Muscle of leg (tissue), 3 donors: ENCODE measurements at regions not wholly inside any gene's neighbourhood (a gene's known extent, or its start where the extent isn't known, plus 50 kb on each side); places are given as distances from the start of the nearest gene placed in this dataset.
"Not testable (repeated sequence)": the region's sequence is repeated elsewhere in the genome, so short reads cannot be mapped to it uniquely, and the experiment has no call there.

Experiments
- DNase-seq: peaks from one replicate; pipeline ENCODE4 v3.0.0; 2013
- H3K27ac ChIP-seq: one replicate; pipeline ENCODE4 v1.5.1; 2013; ENCODE audit warnings: mild to moderate bottlenecking, low read length, control low read depth
- H3K27me3 ChIP-seq: one replicate; pipeline ENCODE4 v1.6.1; 2013; ENCODE audit warnings: low read length; ENCODE audit not compliant: control insufficient read depth, insufficient read depth
- H3K36me3 ChIP-seq: one replicate; pipeline ENCODE4 v1.6.1; 2013; ENCODE audit warnings: low read length; ENCODE audit not compliant: control insufficient read depth, insufficient read depth
- H3K4me1 ChIP-seq: one replicate; pipeline ENCODE4 v1.6.1; 2013; ENCODE audit warnings: low read length; ENCODE audit not compliant: control insufficient read depth, insufficient read depth
- H3K4me3 ChIP-seq: one replicate; pipeline ENCODE4 v1.5.1; 2013; ENCODE audit warnings: low read length, control low read depth
- H3K9me3 ChIP-seq: replicated peaks from 2 replicates; pipeline ENCODE4 v1.6.1; 2013; ENCODE audit warnings: low read depth, low read length; ENCODE audit not compliant: control insufficient read depth
- WGBS: methylation state at CpG from one replicate; pipeline ENCODE4 v1.1.5; 2013; ENCODE audit warnings: missing lambda C conversion rate; ENCODE audit not compliant: insufficient coverage; 5-methylcytosine and 5-hydroxymethylcytosine counted together

DNA sequence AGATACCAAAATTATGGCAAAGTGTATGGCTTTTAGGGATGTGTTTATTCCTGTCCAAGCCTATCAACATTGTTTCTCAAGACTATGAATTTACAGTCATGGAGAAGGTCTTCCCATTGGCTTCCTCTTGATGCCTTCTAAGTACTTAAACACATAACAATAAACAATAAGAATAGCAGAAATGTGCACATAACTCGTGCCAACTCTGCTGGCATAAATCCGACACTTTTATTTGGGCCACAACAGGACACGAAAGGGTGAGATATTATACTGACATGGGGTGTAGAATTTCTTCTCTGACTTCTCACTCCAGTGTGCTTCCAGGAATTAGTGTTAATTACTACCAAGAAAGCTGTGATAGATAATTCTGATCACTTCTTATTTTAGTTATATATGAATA is 695.9 kb upstream of the SLC35B3 start:
- Histone ChIP-seq H3K27me3 (no peaks in the 10 kb centered on the region), H3K4me3 (no peak overlapping the region), H3K27ac (no peak overlapping the region), H3K4me1 (no peaks in the 10 kb centered on the region), H3K9me3 (no peaks in the 10 kb centered on the region), H3K36me3 (no peaks in the 10 kb centered on the region)
- no CpG with 5 or more reads among the region's 3 CpGs for WGBS
- no peak for DNase-seq

DNA sequence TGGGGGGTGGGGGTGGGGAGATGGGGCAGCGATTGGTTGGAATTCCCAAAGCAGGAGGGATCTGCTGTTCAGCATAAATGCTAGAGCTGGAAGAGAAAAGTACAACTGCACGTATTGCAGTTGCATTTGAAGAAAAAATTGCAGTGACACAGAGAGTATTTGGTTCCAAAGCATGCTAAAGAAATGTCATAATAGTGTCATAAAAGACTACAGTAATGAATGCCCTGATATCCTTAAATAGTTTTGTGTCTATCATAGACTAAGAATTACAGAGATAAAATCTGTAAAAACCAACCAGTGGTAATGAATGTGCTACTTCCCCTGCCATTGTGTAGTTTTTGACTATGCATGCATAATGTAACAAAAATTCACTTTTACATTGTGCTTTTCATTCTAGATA is 693.6 kb upstream of the SLC35B3 start:
- Histone ChIP-seq H3K4me3 (no peak overlapping the region), H3K27ac (no peak overlapping the region), H3K27me3 (no peaks in the 10 kb centered on the region), H3K4me1 (no peaks in the 10 kb centered on the region), H3K36me3 (no peaks in the 10 kb centered on the region), H3K9me3 (no peaks in the 10 kb centered on the region)
- 44% methylated on average over 1 of the region's 2 CpGs for WGBS
- DNase-seq, result no peak

DNA sequence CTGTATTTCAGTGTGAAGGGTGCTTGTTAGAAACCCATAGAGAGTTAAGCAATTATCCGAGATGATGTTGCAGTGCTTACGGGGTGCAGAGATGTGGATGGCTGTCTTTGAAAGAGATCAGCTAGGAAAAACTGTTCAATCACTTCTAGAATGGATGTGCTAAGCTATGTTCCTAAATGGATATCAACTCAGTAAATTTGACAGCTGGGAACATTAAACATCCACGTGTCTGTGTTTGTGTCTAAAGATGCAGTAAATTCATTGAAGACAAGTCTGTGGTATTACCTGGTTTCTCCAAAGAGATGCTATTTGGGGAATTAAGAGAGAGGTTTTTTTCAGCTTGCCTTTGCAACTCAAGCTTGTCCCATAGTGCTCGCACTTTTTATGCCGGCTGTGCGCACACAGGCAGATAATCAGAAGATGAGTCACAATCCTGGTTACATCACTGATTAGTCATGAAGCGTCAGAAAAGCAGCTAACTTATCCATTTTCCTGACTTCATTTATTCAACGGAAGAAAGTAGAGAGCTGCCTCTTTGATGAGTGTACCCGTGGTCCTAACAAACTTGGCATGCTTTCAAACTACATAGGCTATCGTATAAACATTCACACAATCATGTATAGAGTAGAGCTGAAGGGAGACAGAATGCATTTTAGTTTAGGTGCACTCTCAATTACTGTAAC is 691.7 kb upstream of the SLC35B3 start:
- DNase-seq, result no peak
- Histone ChIP-seq H3K27ac (no peak overlapping the region), H3K4me3 (no peak overlapping the region), H3K4me1 (no peaks in the 10 kb centered on the region), H3K9me3 (no peaks in the 10 kb centered on the region), H3K27me3 (no peaks in the 10 kb centered on the region), H3K36me3 (no peaks in the 10 kb centered on the region)
- WGBS, result 75% methylated on average over 3 of the region's 10 CpGs

DNA sequence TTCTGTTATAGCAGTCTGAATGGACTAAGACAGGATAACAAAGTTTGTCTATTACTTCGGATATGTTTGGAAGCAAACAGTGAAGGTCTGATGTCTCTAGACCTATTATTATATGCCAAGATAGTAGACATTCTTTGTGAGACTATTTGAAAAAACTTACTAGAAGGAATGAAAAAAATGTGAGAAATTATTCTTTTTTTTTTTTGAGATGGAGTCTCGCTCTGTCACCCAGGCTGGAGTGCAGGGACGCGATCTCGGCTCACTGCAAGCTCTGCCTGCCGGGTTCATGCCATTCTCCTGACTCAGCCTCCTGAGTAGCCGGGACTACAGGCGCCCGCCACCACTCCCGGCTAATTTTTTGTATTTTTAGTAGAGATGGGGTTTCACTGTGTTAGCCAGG is 690.7 kb upstream of the SLC35B3 start:
- not testable (repeated sequence) for DNase-seq, H3K4me3 ChIP-seq, H3K36me3 ChIP-seq, H3K27me3 ChIP-seq, H3K4me1 ChIP-seq, H3K9me3 ChIP-seq, H3K27ac ChIP-seq
- no CpG with 5 or more reads among the region's 10 CpGs for WGBS

DNA sequence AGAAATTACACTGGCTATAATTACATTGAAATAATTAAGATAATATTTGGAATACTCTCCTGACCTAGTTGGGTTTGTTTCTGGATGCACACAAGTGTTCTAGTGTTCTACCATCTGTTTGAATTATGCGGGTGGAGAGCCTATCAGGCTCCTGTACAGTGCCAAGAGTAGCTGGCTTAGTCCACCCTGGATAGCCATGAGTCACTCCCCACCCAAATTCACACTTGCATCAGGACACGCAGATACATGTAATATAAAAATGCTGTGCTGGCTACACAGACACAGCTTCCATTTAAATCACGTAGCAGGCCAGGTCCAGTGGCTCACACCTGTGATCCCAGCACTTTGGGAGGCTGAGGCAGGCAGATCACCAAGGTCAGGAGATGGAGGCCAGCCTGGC is 686.2 kb upstream of the SLC35B3 start:
- Histone ChIP-seq H3K27me3 (no peaks in the 10 kb centered on the region), H3K9me3 (no peaks in the 10 kb centered on the region), H3K27ac (no peak overlapping the region), H3K4me1 (no peaks in the 10 kb centered on the region), H3K36me3 (no peaks in the 10 kb centered on the region), H3K4me3 (no peak overlapping the region)
- DNase-seq, result no peak
- WGBS, result 70% methylated on average over 2 of the region's 3 CpGs

DNA sequence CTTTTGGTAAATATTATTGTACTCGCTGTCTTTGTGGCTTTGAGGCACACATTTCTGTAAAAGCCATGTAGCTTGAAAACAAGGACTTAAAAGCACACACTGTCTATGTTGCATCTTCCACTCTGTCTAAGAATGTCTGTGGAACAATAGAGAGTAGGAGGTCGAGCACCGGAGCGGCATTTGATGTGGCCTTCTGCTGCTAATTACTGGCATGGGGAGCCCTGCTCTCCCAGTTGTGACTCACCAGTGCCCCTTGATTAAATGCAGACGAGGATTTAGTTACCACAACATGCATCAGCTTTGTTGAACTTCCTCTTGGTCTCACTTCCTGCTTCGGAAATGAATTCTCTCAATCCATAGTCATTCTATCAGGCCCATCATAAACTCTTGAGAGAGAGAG is 680.7 kb upstream of the SLC35B3 start:
- H3K4me1 ChIP-seq, result no peaks in the 10 kb centered on the region
- H3K27me3 ChIP-seq, result no peaks in the 10 kb centered on the region
- 21% methylated on average over 4 of the region's 6 CpGs for WGBS
- H3K9me3 ChIP-seq, result no peaks in the 10 kb centered on the region
- H3K27ac ChIP-seq, result no peak overlapping the region
- no peak overlapping the region for H3K4me3 ChIP-seq
- H3K36me3 ChIP-seq, result no peaks in the 10 kb centered on the region
- DNase-seq, result no peak

DNA sequence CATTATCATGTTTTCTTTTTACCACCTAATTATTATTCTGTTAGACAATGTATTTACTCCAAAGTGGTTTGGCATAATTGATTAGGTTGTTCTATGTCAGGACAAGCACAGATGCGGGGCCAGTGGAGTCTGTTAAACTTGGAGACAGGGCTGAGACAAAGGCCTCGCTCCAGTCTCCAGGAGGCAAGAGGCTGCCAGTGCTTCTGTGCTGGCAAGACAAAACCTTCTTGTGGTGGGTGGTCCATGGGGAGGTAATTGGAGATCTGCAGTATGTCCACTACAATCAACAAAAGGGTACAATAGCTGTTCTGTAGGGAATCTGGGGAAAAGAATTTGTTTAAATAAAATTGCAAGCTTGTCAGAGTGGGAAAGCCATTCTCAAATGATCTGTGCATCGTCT is 677.2 kb upstream of the SLC35B3 start:
- Histone ChIP-seq H3K9me3 (no peaks in the 10 kb centered on the region), H3K4me3 (no peak overlapping the region), H3K4me1 (no peaks in the 10 kb centered on the region), H3K27me3 (no peaks in the 10 kb centered on the region), H3K27ac (no peak overlapping the region), H3K36me3 (no peaks in the 10 kb centered on the region)
- 40% methylated on average over 1 of the region's 3 CpGs for WGBS
- no peak for DNase-seq

DNA sequence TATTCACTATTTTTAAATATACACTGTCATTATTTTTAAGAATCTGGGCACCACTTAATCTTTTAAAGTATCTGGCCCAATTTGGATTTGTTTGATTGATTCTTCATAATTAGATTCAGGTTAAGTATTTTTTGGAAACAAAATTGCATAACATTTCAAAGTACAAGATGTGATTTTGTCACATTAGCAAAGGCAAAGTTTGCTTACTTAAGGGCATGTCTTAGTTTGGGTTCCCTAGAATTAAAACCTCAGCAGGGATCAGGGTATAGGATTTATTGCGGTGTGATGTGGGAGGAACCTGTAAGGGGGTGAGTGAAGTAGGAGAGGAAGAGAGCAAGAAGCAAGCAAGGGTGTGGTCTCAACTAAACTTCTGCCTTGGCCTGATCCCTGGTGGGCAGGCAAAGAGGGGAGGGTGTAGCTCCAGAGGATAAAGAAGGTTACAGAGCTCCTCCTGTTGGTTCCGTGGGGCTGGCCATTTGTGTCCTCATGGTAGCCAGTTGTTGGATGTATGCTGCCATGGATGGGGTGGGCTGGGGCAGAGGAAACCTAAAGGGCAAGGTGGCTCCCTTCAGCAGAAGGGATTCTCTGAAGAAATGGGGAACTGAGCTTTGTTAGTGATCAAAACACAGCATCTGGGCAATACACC is 668.7 kb upstream of the SLC35B3 start:
- Histone ChIP-seq H3K9me3 (no peaks in the 10 kb centered on the region), H3K36me3 (no peaks in the 10 kb centered on the region), H3K27ac (no peak overlapping the region), H3K27me3 (no peaks in the 10 kb centered on the region), H3K4me1 (no peaks in the 10 kb centered on the region), H3K4me3 (no peak overlapping the region)
- WGBS, result 63% methylated on average over 2 of the region's 2 CpGs
- DNase-seq, result no peak

DNA sequence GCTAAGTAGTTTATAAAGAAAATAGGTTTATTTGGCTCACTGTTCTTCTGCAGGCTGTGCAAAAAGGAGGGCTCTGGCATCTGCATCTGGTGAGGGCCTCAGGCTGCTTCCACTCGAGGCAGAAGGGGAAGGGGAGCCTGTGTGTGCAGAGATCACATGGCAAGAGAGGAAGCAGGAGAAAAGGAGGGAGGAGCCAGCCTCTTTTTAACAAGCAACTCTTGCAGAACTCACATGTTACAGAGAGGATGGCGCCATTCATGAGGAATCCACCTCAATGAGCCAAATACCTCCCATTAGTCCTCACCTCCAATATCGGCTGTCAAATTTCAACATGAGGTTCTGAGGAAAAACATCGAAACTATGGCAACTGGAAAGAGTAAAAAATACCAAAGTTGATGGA is 666.6 kb upstream of the SLC35B3 start:
- no peak overlapping the region for H3K4me3 ChIP-seq
- WGBS, result 33% methylated on average over 1 of the region's 4 CpGs
- no peaks in the 10 kb centered on the region for H3K9me3 ChIP-seq
- H3K27me3 ChIP-seq, result no peaks in the 10 kb centered on the region
- no peak overlapping the region for H3K27ac ChIP-seq
- H3K4me1 ChIP-seq, result no peaks in the 10 kb centered on the region
- no peak for DNase-seq
- H3K36me3 ChIP-seq, result no peaks in the 10 kb centered on the region

DNA sequence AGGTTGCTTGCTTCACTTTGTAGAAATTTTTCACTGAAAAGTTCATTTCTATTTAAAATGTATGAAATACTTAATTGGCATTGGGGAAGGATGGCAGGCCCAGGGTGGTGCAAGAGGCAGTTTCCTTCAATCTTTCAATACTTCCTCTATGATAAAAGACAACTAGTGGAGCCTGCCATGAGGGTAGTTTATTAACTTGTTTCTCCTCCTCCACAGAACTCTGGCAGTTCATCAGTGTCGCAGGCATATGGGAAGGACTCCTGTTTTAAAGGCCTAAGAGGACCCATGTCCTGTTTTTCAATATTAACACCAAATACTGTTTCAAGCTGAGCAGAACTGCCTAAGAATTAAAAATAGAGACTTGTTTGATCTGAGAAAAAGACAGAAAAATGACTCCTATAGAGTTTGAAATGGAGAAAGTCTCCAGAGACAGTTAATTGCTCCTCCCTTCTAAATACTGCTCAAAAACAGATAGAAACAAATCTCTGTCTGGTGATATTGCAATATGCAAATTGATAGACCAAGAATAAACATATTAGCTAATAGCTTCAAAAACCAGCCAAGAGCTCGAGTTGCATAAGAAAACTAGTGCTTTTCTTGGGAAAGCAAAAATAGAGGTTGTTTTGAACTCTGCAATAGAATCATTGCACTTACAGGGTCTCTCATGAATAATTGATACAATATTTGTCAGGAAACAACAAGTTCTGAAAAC is 665.7 kb upstream of the SLC35B3 start:
- no CpG with 5 or more reads among the region's 2 CpGs for WGBS
- Histone ChIP-seq H3K36me3 (no peaks in the 10 kb centered on the region), H3K4me3 (no peak overlapping the region), H3K27me3 (no peaks in the 10 kb centered on the region), H3K4me1 (no peaks in the 10 kb centered on the region), H3K27ac (no peak overlapping the region), H3K9me3 (no peaks in the 10 kb centered on the region)
- DNase-seq, result no peak
